ENCODE measurements at regions not wholly inside any gene's neighbourhood (a gene's known extent, or its start where the extent isn't known, plus 50 kb on each side); places are given as distances from the start of the nearest gene placed in this dataset.

DNA sequence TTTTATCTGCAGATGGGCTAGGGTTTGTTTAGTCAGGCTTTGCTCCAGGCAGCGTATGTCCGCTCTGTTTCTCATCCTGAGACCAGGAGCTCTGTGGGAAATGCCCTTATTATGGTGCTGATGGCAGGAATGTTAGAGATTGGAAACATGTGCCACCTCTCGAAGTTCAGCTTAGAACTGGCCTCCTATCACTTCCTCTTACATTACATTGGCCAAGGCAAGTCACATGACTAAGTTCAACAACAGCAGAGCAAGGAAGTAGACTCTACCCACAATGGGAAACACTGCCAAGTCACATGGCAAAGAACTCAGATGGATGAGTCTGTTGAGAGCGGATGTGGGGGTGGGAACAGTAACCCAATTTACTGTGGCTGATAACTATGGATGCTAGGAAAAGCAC lies 161.9 kb upstream of the WSCD2 start (continued):
- TF ChIP-seq, protein P1, sequence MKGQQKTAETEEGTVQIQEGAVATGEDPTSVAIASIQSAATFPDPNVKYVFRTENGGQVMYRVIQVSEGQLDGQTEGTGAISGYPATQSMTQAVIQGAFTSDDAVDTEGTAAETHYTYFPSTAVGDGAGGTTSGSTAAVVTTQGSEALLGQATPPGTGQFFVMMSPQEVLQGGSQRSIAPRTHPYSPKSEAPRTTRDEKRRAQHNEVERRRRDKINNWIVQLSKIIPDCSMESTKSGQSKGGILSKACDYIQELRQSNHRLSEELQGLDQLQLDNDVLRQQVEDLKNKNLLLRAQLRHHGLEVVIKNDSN (IDR thresholded peaks at IDR 0.05; ENCODE audit: borderline replicate concordance, low read depth), result no peak
- TF ChIP-seq SIN3A (IDR thresholded peaks at IDR 0.05; ENCODE audit: borderline replicate concordance, low read depth, low read length), result no peak
- TF ChIP-seq RFX5 (IDR thresholded peaks at IDR 0.05; ENCODE audit: low read length), result no peak
- TF ChIP-seq YY1 (IDR thresholded peaks at IDR 0.05; ENCODE audit: low read depth), result no peak
- TF ChIP-seq, protein P2, sequence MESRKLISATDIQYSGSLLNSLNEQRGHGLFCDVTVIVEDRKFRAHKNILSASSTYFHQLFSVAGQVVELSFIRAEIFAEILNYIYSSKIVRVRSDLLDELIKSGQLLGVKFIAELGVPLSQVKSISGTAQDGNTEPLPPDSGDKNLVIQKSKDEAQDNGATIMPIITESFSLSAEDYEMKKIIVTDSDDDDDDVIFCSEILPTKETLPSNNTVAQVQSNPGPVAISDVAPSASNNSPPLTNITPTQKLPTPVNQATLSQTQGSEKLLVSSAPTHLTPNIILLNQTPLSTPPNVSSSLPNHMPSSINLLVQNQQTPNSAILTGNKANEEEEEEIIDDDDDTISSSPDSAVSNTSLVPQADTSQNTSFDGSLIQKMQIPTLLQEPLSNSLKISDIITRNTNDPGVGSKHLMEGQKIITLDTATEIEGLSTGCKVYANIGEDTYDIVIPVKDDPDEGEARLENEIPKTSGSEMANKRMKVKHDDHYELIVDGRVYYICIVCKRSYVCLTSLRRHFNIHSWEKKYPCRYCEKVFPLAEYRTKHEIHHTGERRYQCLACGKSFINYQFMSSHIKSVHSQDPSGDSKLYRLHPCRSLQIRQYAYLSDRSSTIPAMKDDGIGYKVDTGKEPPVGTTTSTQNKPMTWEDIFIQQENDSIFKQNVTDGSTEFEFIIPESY (IDR thresholded peaks at IDR 0.05; ENCODE audit: borderline replicate concordance, low read depth), result no peak
- no peak for TF ChIP-seq FOXM1 (IDR thresholded peaks at IDR 0.05; ENCODE audit: low read depth)
- TF ChIP-seq RXRA (IDR thresholded peaks at IDR 0.05; ENCODE audit: borderline replicate concordance, low read depth), result no peak
- TF ChIP-seq EZH2phosphoT487 (IDR thresholded peaks at IDR 0.05; ENCODE audit: borderline replicate concordance, low read depth), result no peak

DNA sequence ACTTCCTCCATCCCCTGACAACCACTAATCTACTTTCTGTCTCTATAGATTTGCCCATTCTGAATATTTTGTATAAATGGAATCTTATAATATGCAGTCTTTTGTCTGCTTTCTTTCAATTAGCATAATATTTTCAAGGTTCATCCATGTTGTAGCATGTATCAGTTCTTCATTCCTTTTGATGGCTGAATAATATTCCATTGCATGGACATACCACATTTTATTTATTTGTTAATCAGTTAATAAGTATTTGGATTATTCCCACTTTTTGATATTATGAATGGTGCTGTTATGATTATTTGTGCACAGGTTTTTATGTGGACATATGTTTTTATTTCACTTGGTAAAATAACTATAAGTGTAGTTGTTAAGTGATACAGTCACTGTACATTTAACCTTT lies 155.1 kb upstream of the WSCD2 start:
- POLR2A ChIA-PET, result no interaction called here
- H3K79me2 ChIP-seq (ENCODE audit: insufficient read depth), result no peaks in the 10 kb centered on the region
- no peaks in the 10 kb centered on the region for H3K9me3 ChIP-seq
- H3K27me3 ChIP-seq (ENCODE audit: insufficient read depth), result no peaks in the 10 kb centered on the region
- no peak overlapping the region for H3K4me3 ChIP-seq (ENCODE audit: low read depth in 2 of 2, low read length in 1 of 2)
- CTCF ChIA-PET, result no interaction called here
- H3F3A ChIP-seq (replicated peaks; ENCODE audit: insufficient read depth), result no peaks in the 10 kb centered on the region
- DNase-seq, result no peak
- no peak overlapping the region for H2AFZ ChIP-seq (ENCODE audit: low read depth)
- H3K9me2 ChIP-seq, result no peaks in the 10 kb centered on the region
- H3K27ac ChIP-seq (ENCODE audit: low read depth in 2 of 2, low read length in 1 of 2), result no peak overlapping the region
- H3K9ac ChIP-seq, result no peak overlapping the region
- H3K36me3 ChIP-seq (replicated peaks in 1 of 2; ENCODE audit: control insufficient read depth in 1 of 2, insufficient read depth in 2 of 2, low read length in 1 of 2), result no peaks in the 10 kb centered on the region
- no peak overlapping the region for H3K4me2 ChIP-seq
- H3K4me1 ChIP-seq (ENCODE audit: control insufficient read depth in 1 of 2, insufficient read depth in 2 of 2, low read depth in 1 of 2, low read length in 1 of 2), result no peaks in the 10 kb centered on the region
- no peaks in the 10 kb centered on the region for H4K20me1 ChIP-seq (ENCODE audit: insufficient read depth)
- TF ChIP-seq YY1 (IDR thresholded peaks at IDR 0.05; ENCODE audit: low read depth) (no peak), NRF1 (IDR thresholded peaks at IDR 0.05; ENCODE audit: low read depth, low read length) (no peak), FOXM1 (IDR thresholded peaks at IDR 0.05; ENCODE audit: low read depth) (no peak), NFIC (IDR thresholded peaks at IDR 0.05; ENCODE audit: borderline replicate concordance) (no peak), GABPA (IDR thresholded peaks at IDR 0.05; ENCODE audit: low read depth) (no peak), POLR2AphosphoS5 (IDR thresholded peaks at IDR 0.05; ENCODE audit: low read depth, low read length) (no peak), RAD21 (IDR thresholded peaks at IDR 0.05; ENCODE audit: low read length) (no peak), RFX5 (IDR thresholded peaks at IDR 0.05; ENCODE audit: low read length) (no peak), EP300 (IDR thresholded peaks at IDR 0.05; ENCODE audit: borderline replicate concordance in 1 of 2, low read depth in 1 of 2, low read length in 1 of 2) (no peak), MEF2A (IDR thresholded peaks at IDR 0.05; ENCODE audit: borderline replicate concordance, low read depth) (no peak)
- TF ChIP-seq, protein P3, sequence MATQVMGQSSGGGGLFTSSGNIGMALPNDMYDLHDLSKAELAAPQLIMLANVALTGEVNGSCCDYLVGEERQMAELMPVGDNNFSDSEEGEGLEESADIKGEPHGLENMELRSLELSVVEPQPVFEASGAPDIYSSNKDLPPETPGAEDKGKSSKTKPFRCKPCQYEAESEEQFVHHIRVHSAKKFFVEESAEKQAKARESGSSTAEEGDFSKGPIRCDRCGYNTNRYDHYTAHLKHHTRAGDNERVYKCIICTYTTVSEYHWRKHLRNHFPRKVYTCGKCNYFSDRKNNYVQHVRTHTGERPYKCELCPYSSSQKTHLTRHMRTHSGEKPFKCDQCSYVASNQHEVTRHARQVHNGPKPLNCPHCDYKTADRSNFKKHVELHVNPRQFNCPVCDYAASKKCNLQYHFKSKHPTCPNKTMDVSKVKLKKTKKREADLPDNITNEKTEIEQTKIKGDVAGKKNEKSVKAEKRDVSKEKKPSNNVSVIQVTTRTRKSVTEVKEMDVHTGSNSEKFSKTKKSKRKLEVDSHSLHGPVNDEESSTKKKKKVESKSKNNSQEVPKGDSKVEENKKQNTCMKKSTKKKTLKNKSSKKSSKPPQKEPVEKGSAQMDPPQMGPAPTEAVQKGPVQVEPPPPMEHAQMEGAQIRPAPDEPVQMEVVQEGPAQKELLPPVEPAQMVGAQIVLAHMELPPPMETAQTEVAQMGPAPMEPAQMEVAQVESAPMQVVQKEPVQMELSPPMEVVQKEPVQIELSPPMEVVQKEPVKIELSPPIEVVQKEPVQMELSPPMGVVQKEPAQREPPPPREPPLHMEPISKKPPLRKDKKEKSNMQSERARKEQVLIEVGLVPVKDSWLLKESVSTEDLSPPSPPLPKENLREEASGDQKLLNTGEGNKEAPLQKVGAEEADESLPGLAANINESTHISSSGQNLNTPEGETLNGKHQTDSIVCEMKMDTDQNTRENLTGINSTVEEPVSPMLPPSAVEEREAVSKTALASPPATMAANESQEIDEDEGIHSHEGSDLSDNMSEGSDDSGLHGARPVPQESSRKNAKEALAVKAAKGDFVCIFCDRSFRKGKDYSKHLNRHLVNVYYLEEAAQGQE (IDR thresholded peaks at IDR 0.05; ENCODE audit: low read depth, low read length), result no peak
- TF ChIP-seq, protein P4, sequence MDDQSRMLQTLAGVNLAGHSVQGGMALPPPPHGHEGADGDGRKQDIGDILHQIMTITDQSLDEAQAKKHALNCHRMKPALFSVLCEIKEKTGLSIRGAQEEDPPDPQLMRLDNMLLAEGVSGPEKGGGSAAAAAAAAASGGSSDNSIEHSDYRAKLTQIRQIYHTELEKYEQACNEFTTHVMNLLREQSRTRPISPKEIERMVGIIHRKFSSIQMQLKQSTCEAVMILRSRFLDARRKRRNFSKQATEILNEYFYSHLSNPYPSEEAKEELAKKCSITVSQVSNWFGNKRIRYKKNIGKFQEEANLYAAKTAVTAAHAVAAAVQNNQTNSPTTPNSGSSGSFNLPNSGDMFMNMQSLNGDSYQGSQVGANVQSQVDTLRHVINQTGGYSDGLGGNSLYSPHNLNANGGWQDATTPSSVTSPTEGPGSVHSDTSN (IDR thresholded peaks at IDR 0.05), result no peak
- TF ChIP-seq, protein P5, sequence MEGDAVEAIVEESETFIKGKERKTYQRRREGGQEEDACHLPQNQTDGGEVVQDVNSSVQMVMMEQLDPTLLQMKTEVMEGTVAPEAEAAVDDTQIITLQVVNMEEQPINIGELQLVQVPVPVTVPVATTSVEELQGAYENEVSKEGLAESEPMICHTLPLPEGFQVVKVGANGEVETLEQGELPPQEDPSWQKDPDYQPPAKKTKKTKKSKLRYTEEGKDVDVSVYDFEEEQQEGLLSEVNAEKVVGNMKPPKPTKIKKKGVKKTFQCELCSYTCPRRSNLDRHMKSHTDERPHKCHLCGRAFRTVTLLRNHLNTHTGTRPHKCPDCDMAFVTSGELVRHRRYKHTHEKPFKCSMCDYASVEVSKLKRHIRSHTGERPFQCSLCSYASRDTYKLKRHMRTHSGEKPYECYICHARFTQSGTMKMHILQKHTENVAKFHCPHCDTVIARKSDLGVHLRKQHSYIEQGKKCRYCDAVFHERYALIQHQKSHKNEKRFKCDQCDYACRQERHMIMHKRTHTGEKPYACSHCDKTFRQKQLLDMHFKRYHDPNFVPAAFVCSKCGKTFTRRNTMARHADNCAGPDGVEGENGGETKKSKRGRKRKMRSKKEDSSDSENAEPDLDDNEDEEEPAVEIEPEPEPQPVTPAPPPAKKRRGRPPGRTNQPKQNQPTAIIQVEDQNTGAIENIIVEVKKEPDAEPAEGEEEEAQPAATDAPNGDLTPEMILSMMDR (IDR thresholded peaks at IDR 0.05), result no peak

All from SK-N-SH (cell line).